ENCODE measurements at regions not wholly inside any gene's neighbourhood (a gene's known extent, or its start where the extent isn't known, plus 50 kb on each side); places are given as distances from the start of the nearest gene placed in this dataset.

- DNase-seq = no peak
Observed at GRCh38 chr2:219772103-219772635, 144.7 kb downstream of the SLC4A3 start.

- DNase-seq = no peak
Observed at GRCh38 chr2:219772697-219773096, 145.3 kb downstream of the SLC4A3 start.

- no peak for DNase-seq
Observed at GRCh38 chr2:219775506-219775905, 148.1 kb downstream of the SLC4A3 start.

GRCh38 chr2:219777388-219777787, 150.0 kb downstream of the SLC4A3 start:
- DNase-seq = no peak

- DNase-seq = no peak
Observed at GRCh38 chr2:219778189-219778588, 150.8 kb downstream of the SLC4A3 start.

- no peak for DNase-seq
Observed at GRCh38 chr2:219782737-219783348, 155.4 kb downstream of the SLC4A3 start.

GRCh38 chr2:219783359-219783975, 156.0 kb downstream of the SLC4A3 start:
- no peak for DNase-seq

GRCh38 chr2:219784178-219784577, 156.7 kb downstream of the SLC4A3 start:
- no peak for DNase-seq

GRCh38 chr2:219789476-219789875, 162.0 kb downstream of the SLC4A3 start:
- DNase-seq = no peak

- DNase-seq = no peak
Observed at GRCh38 chr2:219792446-219792845, 165.0 kb downstream of the SLC4A3 start.

GRCh38 chr2:219798430-219798829, 171.0 kb downstream of the SLC4A3 start:
- no peak for DNase-seq

GRCh38 chr2:219803294-219803693, 175.9 kb downstream of the SLC4A3 start:
- no peak for DNase-seq

GRCh38 chr2:219810895-219811294, 183.5 kb downstream of the SLC4A3 start:
- no peak for DNase-seq

- no peak for DNase-seq
Observed at GRCh38 chr2:219812672-219813071, 185.2 kb downstream of the SLC4A3 start.

GRCh38 chr2:219820767-219821166, 193.3 kb downstream of the SLC4A3 start:
- no peak for DNase-seq

- no peak for DNase-seq
Observed at GRCh38 chr2:219823574-219823973, 196.1 kb downstream of the SLC4A3 start.

GRCh38 chr2:219824996-219825395, 197.6 kb downstream of the SLC4A3 start:
- no peak for DNase-seq

GRCh38 chr2:219828127-219828526, 200.7 kb downstream of the SLC4A3 start:
- no peak for DNase-seq

- no peak for DNase-seq
Observed at GRCh38 chr2:219829667-219830352, 202.4 kb downstream of the SLC4A3 start.

- no peak for DNase-seq
Observed at GRCh38 chr2:219830353-219830738, 202.9 kb downstream of the SLC4A3 start.

- no peak for DNase-seq
Observed at GRCh38 chr2:219831957-219832356, 204.5 kb downstream of the SLC4A3 start.

GRCh38 chr2:219832904-219833303, 205.5 kb downstream of the SLC4A3 start:
- DNase-seq = no peak

GRCh38 chr2:219835493-219835892, 208.1 kb downstream of the SLC4A3 start:
- DNase-seq = no peak

- no peak for DNase-seq
Observed at GRCh38 chr2:219836647-219837177, 209.3 kb downstream of the SLC4A3 start.

Measured in inflammatory macrophage treated with lipopolysaccharide for 1 hour (primary cell).